HPDE6-E6E7 (cell line): ENCODE measurements at regions not wholly inside any gene's neighbourhood (a gene's known extent, or its start where the extent isn't known, plus 50 kb on each side); places are given as distances from the start of the nearest gene placed in this dataset.
A peak's percentile ranks its signal among the peaks of the same experiment; 100 is the strongest.
"Not testable (repeated sequence)": the region's sequence is repeated elsewhere in the genome, so short reads cannot be mapped to it uniquely, and the experiment has no call there.

Experiments used
- DNase-seq: peaks from one replicate; pipeline ENCODE4 v3.0.0; 2011; ENCODE audit warnings: missing footprints; ENCODE audit errors: extremely low spot score

GRCh38 chr6:144534180-144534579 is 249.0 kb downstream of the UTRN start:
- no peak for DNase-seq

GRCh38 chr6:144535630-144536029 is 250.5 kb downstream of the UTRN start:
- DNase-seq, result no peak

- no peak for DNase-seq
Observed at GRCh38 chr6:144536079-144536478, 250.9 kb downstream of the UTRN start.

- peak; percentile 31 for DNase-seq
Observed at GRCh38 chr6:144543006-144543871, 258.1 kb downstream of the UTRN start.

- DNase-seq, result no peak
Observed at GRCh38 chr6:144544266-144544830, 259.2 kb downstream of the UTRN start.

GRCh38 chr6:144546807-144547206 is 261.7 kb downstream of the UTRN start:
- DNase-seq, result no peak

GRCh38 chr6:144547409-144547808 is 262.3 kb downstream of the UTRN start:
- DNase-seq, result no peak

GRCh38 chr6:144548536-144548935 is 263.4 kb downstream of the UTRN start:
- DNase-seq, result no peak

- DNase-seq, result no peak
Observed at GRCh38 chr6:144549837-144550747, 265.0 kb downstream of the UTRN start.

GRCh38 chr6:144551339-144551738 is 266.2 kb downstream of the UTRN start:
- no peak for DNase-seq

GRCh38 chr6:144555066-144555465 is 269.9 kb downstream of the UTRN start:
- no peak for DNase-seq

- DNase-seq, result no peak
Observed at GRCh38 chr6:144559865-144560593, 274.9 kb downstream of the UTRN start.

- no peak for DNase-seq
Observed at GRCh38 chr6:144561455-144562043, 276.4 kb downstream of the UTRN start.

GRCh38 chr6:144564202-144564601 is 279.1 kb downstream of the UTRN start:
- DNase-seq, result no peak

- no peak for DNase-seq
Observed at GRCh38 chr6:144566868-144567615, 281.9 kb downstream of the UTRN start.

- DNase-seq, result no peak
Observed at GRCh38 chr6:144568241-144568640, 283.1 kb downstream of the UTRN start.

GRCh38 chr6:144572541-144572940 is 287.4 kb downstream of the UTRN start:
- not testable (repeated sequence) for DNase-seq

- no peak for DNase-seq
Observed at GRCh38 chr6:144574796-144575195, 289.7 kb downstream of the UTRN start.

GRCh38 chr6:144575327-144575726 is 290.2 kb downstream of the UTRN start:
- no peak for DNase-seq

GRCh38 chr6:144576871-144577270 is 291.7 kb downstream of the UTRN start:
- DNase-seq, result no peak
